NK-92 (cell line): ENCODE measurements at regions not wholly inside any gene's neighbourhood (a gene's known extent, or its start where the extent isn't known, plus 50 kb on each side); places are given as distances from the start of the nearest gene placed in this dataset.

ENCODE experiments used
- DNase-seq: peaks from one replicate; lab custom pipeline; 2025; ENCODE audit not compliant: unreplicated experiment; lab: John Stamatoyannopoulos, UW

GRCh38 chr2:16167451-16167861, 227.1 kb downstream of the MYCN start:
- no peak for DNase-seq

- no peak for DNase-seq
Measured at GRCh38 chr2:16166327-16166981, 226.1 kb downstream of the MYCN start.

DNA sequence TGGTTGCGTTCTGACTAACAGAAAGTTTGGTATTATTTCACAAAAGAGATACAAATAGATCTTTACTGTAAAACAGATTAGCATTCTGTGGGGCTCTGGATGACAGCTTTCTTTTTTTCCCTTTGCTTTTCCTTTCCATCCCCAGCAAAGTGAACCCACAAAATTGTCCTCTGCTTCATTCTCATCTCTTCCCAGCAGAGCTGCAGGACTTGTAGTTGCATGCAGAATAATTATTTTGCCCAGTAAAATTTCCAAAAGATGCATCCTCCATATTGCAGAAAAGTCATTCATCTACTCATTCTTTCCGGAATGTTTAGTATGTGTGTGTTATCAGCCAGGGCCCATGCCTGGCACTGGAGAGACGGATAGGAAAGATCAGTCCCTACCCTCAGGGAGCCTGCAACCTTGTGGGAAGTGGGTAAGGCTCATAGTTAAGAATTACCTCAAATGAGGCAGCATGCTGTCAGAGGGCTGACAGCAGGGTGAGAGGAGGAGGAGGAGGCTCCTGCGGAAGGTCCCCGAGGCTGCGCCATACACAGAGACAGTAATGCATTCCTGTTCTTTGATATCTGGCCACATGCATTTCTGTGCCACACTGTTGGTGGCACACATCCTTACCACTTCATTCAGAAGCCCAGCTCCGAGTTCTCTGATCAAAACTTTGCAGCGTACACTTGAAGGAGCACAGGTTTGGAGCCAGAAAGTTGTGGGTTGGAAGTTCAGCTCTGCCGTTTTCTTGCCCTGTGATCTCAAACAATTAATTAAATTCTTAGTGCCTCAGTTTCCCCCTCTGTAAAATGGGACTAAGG, 225.4 kb downstream of the MYCN start:
- DNase-seq: no peak

- DNase-seq: no peak
Measured at GRCh38 chr2:16162491-16163040, 222.2 kb downstream of the MYCN start.

DNA sequence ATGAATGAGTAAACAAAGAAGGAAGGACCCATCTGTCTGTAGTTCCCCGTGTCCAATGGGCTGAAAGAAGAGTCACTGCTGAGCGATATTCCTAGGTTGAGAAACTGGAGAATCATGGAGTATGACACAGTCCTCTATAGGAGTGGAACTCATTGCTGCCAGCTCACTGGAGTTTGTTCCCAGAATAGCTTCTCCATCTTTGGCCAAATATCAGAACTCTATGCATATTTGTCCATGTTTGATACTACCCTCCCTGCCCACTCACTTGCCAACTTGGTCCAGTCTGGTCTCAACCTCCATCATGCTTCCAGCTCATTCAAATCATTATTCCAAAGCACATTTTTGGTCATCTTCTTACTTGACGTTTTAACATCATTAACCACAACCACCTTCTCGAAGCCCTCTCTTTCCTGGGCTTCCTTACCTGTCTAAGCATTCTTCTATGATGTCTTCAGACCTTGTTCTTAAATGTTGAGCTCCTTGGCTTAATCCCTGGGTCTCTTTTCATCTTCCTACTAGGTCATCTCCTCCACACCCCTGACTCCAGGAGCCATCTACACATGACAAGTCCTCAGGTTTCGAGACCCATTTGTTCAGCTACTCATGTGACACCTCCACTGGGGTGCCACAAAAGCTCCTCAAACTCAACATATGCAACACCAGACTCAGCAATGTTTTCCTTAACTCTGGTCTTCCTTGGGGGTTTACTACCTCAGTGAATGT, 221.6 kb downstream of the MYCN start:
- DNase-seq: no peak

GRCh38 chr2:16161085-16161565, 220.8 kb downstream of the MYCN start:
- no peak for DNase-seq

DNA sequence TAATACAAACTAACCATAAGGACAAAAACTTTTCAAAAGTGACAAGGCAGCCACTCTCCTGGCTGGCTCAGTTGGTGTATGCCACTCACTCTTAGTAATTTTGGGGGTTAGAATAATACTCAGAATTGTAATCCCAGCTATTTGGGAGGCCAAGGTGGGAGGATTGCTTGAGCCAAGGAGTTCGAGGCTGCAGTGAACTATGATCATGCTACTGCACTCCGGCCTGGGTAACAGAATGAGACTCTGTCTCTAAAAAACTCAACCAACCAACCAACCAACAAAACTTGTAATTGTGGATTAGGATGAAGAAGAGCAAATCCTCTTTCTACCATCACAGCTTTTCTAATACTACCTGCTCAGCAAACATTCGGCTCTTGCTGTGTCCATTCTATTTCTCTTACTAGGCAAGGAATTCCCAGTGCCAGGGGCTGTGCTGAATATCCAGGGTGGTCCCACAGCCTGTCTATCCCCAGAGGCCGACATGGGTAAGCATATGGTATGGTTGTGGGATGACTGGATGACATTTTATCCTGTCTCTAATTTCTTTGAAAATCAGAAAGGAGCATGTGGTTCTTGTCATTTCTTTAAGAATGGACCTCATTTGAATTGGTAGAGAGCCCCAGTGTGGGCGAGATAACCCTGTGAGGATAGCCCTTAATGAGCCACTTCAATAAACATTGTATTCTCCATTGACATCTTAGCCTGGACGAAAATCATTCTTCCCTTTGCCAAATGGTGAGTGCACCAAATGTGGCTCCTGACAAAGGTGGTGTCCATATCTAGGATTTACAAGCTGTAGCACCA, 220.1 kb downstream of the MYCN start:
- no peak for DNase-seq

- DNase-seq: no peak
Measured at GRCh38 chr2:16156411-16156810, 216.1 kb downstream of the MYCN start.

GRCh38 chr2:16155766-16156165, 215.4 kb downstream of the MYCN start:
- DNase-seq: no peak

DNA sequence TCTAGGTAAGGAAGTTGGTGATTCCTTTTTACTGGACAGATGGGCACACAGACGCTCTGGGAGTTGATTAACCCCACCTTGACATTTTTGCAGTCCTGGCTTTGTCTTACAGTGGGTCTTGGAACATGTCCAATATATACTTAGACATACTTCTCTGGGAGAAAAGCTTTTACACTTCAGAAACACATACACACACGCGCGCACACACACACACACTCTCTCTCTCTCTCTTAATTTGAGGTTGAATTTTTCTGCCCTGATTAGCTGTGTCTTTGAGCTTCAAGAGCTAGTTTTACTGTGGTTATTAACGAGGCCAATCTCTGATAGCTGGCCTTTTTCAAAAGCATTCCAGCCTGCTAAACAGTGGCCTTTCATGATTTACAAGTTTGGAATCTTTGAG, 215.0 kb downstream of the MYCN start:
- DNase-seq: no peak

DNA sequence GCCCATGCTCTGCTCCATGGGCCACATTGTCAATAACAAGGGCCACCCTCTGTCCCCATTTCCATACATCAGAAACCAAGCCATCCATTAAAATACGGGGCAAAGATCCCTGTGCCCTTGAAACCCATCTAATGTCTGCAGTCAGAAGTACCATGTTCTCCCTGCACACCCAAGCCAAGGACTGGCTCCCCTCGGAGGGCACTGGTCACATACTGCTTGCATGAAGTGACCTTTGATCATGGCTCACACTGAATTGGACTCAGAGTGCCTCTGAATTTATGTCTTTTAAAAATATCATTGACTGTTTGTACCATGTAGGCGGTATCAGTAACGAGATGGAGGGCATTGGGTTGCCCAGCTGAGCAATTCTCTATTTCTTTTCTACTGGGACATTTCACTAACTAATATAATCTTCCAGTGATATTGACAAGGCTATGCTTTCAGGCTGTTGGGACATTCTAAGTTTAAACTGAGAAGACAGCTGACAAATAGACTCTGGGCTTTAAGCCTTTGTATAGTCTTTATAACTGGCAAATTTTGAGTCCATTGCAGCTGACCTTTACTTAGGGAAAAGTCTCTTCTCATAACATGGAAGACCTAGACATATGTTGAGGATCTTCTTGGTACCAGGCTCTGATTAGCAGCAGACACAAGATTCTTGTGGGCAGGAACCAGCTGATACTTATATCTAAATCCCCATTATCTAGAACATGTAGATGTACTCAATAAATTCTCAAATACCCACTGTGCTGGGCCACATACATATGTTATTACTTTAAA, 214.3 kb downstream of the MYCN start:
- no peak for DNase-seq

GRCh38 chr2:16154061-16154460, 213.7 kb downstream of the MYCN start:
- no peak for DNase-seq

DNA sequence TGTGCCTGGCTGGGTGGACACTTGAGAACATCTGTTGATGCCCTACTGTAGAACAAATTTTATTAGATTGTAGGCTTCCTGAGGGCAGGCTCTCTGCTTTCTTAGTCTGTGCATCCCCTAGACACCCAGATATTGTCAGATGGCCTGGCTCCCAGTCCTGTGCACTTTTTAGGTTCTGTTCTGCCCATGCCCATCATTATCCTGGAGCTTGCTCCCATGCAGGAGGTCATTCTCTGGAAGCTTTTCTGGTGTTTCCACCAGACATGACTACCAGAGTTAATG, 213.3 kb downstream of the MYCN start:
- DNase-seq: no peak

DNA sequence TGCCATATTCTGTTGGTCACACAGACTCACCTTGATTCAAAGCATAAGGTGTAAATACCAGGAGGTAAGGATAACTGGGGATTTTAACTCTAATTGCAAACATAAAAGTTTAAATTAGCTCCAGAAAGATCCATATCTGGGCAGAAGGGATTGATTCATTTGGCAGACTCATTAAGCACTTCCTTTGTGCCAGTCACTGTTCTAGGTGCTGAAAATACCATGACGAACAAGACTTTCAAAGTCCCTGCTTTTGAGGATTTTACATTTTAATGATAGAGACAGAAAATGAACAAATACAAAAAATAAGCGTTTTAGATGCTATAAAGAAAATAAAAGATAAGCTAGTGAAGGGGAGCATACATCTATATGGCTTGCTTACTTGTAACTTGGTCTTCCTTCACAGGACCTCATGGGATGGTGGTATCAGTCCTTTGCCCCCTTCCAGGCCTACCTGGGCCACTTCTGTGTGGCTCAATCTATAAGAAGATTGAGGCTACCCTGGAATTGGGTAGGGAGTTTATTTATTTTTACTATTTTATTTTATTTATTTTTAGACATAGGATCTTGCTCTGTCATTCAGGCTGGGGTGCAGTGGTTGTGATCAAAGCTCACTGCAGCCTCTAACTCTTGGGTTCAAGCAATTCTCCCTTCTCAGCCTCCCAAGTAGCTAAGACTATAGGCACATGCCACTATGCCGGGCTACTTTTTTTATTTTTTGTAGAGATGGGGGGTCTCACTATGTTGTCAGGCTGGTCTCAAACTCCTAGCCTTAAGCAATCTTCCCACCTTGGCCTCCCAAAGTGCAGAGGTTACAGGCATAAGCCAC, 212.8 kb downstream of the MYCN start:
- DNase-seq: no peak

- no peak for DNase-seq
Measured at GRCh38 chr2:16152071-16152927, 211.9 kb downstream of the MYCN start.

DNA sequence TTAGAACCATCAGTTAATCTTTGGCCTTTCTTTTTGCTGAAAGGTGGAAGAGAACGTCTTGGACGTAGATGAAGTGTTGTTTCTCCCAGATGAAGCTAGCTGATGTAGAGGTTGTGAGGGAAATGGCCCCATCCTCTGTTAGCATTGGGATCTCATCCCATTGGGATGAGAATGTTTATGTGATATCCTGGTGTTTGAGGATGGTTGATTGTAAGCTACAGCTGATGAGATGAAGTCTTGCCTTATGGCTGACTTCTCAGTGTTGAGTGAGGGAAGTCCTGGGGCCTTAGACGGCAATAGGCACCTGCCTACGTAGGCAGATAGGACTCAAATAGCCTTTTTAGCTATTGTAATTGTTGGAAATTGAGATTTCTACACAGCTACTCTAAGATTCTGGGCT, 211.3 kb downstream of the MYCN start:
- DNase-seq: no peak

GRCh38 chr2:16151281-16151570, 210.9 kb downstream of the MYCN start:
- no peak for DNase-seq

DNA sequence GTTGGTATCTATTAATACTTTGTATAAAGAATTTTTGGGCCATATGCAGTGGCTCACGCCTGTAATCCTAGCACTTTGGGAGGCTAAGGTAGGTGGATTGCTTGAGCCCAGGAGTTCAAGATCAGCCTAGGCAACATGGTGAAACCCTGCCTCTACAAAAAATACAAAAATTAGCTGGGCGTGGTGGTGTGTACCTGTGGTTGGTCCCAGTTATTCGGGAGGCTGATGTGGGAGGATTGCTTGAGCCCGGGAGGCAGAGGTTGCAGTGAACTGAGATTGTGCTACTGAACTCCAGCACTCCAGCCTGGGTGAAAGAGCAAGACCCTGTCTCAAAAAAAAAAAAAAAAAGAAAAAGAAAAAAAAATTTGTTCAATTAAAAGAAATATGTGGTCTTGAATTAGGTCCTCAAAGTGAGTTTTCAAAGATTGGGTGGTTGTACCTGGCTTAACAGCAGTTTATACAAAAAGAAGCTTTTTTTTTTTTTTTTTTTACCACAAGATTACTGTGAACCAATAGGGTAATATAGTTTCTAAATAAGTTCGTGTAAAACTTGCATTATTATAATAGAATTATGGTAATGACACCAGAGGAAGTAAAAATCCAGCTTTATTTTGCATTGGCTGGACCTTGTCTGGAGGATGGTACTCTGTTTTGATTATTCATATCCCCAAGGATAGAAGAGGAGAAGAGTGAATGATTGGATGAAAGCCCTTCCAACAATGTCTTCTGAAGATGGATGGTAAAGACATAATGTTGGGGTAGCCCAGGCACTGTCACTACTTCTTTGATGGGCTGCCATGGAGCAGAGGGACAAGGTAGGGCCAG, 210.3 kb downstream of the MYCN start:
- no peak for DNase-seq
